Neuronal stem cell (in vitro differentiated cells): ENCODE measurements at regions not wholly inside any gene's neighbourhood (a gene's known extent, or its start where the extent isn't known, plus 50 kb on each side); places are given as distances from the start of the nearest gene placed in this dataset.

Experiments
- DNase-seq: peaks from one replicate; pipeline ENCODE4 v3.0.0-alpha.2; 2013; ENCODE audit warnings: low spot score
- H2AFZ ChIP-seq: one replicate; pipeline ENCODE4 v1.6.1; 2013; ENCODE audit warnings: mild to moderate bottlenecking, low read length, inconsistent platforms
- H2AK5ac ChIP-seq: 2 replicates; pipeline ENCODE4 v1.6.1; 2013; ENCODE audit warnings: low read depth, mild to moderate bottlenecking, inconsistent platforms, low read length, moderate library complexity, mixed read lengths
- H2BK120ac ChIP-seq: 2 replicates; pipeline ENCODE4 v1.6.1; 2013; ENCODE audit warnings: low read depth, mild to moderate bottlenecking, inconsistent platforms, low read length, moderate library complexity, mixed read lengths
- H2BK12ac ChIP-seq: one replicate; pipeline ENCODE4 v1.6.1; 2013; ENCODE audit warnings: low read length, inconsistent platforms
- H2BK15ac ChIP-seq: 2 replicates; pipeline ENCODE4 v1.6.1; 2013; ENCODE audit warnings: mild to moderate bottlenecking, low read length, inconsistent platforms, mixed read lengths
- H2BK5ac ChIP-seq: one replicate; pipeline ENCODE4 v1.6.1; 2013; ENCODE audit warnings: inconsistent platforms, mild to moderate bottlenecking, low read length, moderate library complexity
- H3K14ac ChIP-seq: one replicate; pipeline ENCODE4 v1.6.1; 2013; ENCODE audit warnings: low read length, inconsistent platforms
- H3K18ac ChIP-seq: 2 replicates; pipeline ENCODE4 v1.6.1; 2013; ENCODE audit warnings: low read length, inconsistent platforms
- H3K23ac ChIP-seq: 2 replicates; pipeline ENCODE4 v1.6.1; 2013; ENCODE audit warnings: low read depth, mild to moderate bottlenecking, mixed read lengths, low read length, inconsistent platforms; ENCODE audit not compliant: poor library complexity
- H3K27ac ChIP-seq: replicated peaks from 3 replicates; pipeline ENCODE4 v1.5.1; 2013; ENCODE audit warnings: low read length, inconsistent platforms
- H3K27me3 ChIP-seq, 3 experiments: 2 replicates each; pipeline ENCODE4 v1.6.1; 2013; ENCODE audit warnings: low read length in 3 of 3, mild to moderate bottlenecking in 2 of 3, inconsistent platforms in 1 of 3, low read depth in 1 of 3, mixed read lengths in 1 of 3, moderate library complexity in 1 of 3; ENCODE audit not compliant: control insufficient read depth in 3 of 3, insufficient read depth in 3 of 3
- H3K36me3 ChIP-seq, 2 donors: replicated peaks in 1 of 2; 2 replicates each; pipeline ENCODE4 v1.6.1; 2013; ENCODE audit warnings: low read length in 2 of 2; ENCODE audit not compliant: control insufficient read depth in 2 of 2, insufficient read depth in 2 of 2
- H3K4ac ChIP-seq: 2 replicates; pipeline ENCODE4 v1.6.1; 2013; ENCODE audit warnings: inconsistent platforms, mild to moderate bottlenecking, low read length, moderate library complexity
- H3K4me1 ChIP-seq, 2 donors: 1 replicate in 1 of 2; 2 replicates in 1 of 2; pipeline ENCODE4 v1.6.1; 2013; ENCODE audit warnings: low read length in 2 of 2, low read depth in 1 of 2; ENCODE audit not compliant: control insufficient read depth in 2 of 2, insufficient read depth in 1 of 2
- H3K4me2 ChIP-seq: one replicate; pipeline ENCODE4 v1.6.1; 2013; ENCODE audit warnings: mild to moderate bottlenecking, low read length, inconsistent platforms; ENCODE audit not compliant: insufficient read depth, poor library complexity, severe bottlenecking
- H3K4me3 ChIP-seq, 2 donors: 2 replicates each; pipeline ENCODE4 v1.5.1; 2013; ENCODE audit warnings: low read length in 2 of 2, mild to moderate bottlenecking in 2 of 2, inconsistent platforms in 1 of 2, moderate library complexity in 1 of 2
- H3K79me1 ChIP-seq: one replicate; pipeline ENCODE4 v1.6.1; 2013; ENCODE audit warnings: low read depth, mild to moderate bottlenecking, inconsistent platforms, low read length, moderate library complexity
- H3K9ac ChIP-seq: one replicate; pipeline ENCODE4 v1.6.1; 2013; ENCODE audit warnings: mild to moderate bottlenecking, low read depth, low read length, inconsistent platforms; ENCODE audit not compliant: poor library complexity
- H3K9me3 ChIP-seq, 2 donors: replicated peaks in 1 of 2; 2 replicates each; pipeline versions ENCODE3 to v1.6.1; 2013; ENCODE audit warnings: low read length in 2 of 2, mild to moderate bottlenecking in 2 of 2, inconsistent platforms in 1 of 2, low read depth in 1 of 2, mixed read lengths in 1 of 2, moderate library complexity in 1 of 2; ENCODE audit not compliant: control insufficient read depth in 2 of 2, insufficient read depth in 1 of 2
- H4K8ac ChIP-seq: one replicate; pipeline ENCODE4 v1.6.1; 2013; ENCODE audit warnings: low read depth, mild to moderate bottlenecking, inconsistent platforms, low read length, moderate library complexity
- H4K91ac ChIP-seq: one replicate; pipeline ENCODE4 v1.6.1; 2013; ENCODE audit warnings: low read length, low read depth, mild to moderate bottlenecking, inconsistent platforms; ENCODE audit not compliant: poor library complexity
- WGBS, 2 donors: extraction: QIAGEN DNeasy Blood & Tissue Kit; methylation state at CpG; one replicate each; pipeline ENCODE4 v1.1.7; 2013; ENCODE audit warnings: missing lambda C conversion rate in 2 of 2, mixed read lengths in 1 of 2; ENCODE audit not compliant: insufficient read length in 2 of 2, insufficient replicate concordance in 1 of 2; ENCODE audit errors: extremely low coverage in 2 of 2; 5-methylcytosine and 5-hydroxymethylcytosine counted together

DNA sequence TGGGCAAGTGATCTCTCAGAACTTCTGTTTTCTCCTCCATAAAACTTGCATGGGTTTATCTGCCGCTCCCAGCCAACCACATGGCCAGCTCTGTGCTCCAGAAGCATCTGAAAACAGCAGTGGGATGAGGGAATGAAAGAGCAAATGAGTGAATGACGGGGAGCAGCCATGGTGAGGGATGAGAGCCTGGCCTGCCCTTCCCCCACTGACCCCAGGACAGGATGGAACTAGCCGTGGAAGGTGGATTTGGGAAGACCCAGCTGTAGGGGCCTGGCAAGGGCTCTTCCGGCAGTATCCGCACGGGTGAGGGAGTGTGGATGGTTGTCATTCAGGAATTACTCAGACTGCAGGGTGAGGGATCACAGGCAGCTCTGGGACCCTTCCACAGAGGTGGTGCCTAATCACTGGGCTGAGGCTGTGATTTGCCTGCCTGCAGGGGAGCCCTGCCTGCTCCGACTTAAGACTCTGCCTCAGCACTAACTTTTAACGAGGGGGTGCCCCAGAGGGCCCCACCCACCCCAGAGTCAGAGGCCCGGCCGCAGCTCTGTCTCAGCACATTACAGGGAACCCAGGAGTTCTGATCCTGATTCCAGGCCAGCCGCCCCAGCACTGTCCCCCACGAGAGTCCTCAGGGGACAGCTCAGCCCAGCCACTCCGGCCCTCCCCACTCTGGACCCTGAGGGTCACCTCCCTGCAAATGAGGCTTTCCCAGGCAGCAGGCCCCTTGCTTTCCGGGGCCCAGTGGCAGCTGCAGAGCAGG lies 136.8 kb upstream of the C14orf180 start:
- H3K18ac ChIP-seq, result peak overlapping the region; percentile 90
- peak overlapping the region; percentile 86 for H2BK15ac ChIP-seq
- peak overlapping the region; percentile 14 for H2BK120ac ChIP-seq
- no peaks in the 10 kb centered on the region for H3K36me3 ChIP-seq
- H2BK12ac ChIP-seq, result peak overlapping the region; percentile 52
- no peak overlapping the region for H3K4me3 ChIP-seq
- no peaks in the 10 kb centered on the region for H3K79me1 ChIP-seq
- peak overlapping the region; percentile 71 for H3K23ac ChIP-seq
- no CpG with 5 or more reads among the region's 14 CpGs for WGBS, 2 donors
- peak overlapping the region; percentile 59 for H2AK5ac ChIP-seq
- H3K4ac ChIP-seq, result no peak overlapping the region
- H3K27ac ChIP-seq, result no peak overlapping the region
- peaks cover 0 to 20% (median 0%) of the 10 kb centered on the region in 3 experiments for H3K27me3 ChIP-seq
- no peak overlapping the region for H2AFZ ChIP-seq
- no peak for DNase-seq
- H2BK5ac ChIP-seq, result peak overlapping the region; percentile 44
- H3K9me3 ChIP-seq, result no peaks in the 10 kb centered on the region
- H3K4me2 ChIP-seq, result no peak overlapping the region
- no peak overlapping the region for H3K14ac ChIP-seq
- no peak overlapping the region for H3K9ac ChIP-seq
- peaks cover 0 to 25% of the 10 kb centered on the region in 2 donors for H3K4me1 ChIP-seq
- H4K8ac ChIP-seq, result no peak overlapping the region
- H4K91ac ChIP-seq, result no peak overlapping the region

DNA sequence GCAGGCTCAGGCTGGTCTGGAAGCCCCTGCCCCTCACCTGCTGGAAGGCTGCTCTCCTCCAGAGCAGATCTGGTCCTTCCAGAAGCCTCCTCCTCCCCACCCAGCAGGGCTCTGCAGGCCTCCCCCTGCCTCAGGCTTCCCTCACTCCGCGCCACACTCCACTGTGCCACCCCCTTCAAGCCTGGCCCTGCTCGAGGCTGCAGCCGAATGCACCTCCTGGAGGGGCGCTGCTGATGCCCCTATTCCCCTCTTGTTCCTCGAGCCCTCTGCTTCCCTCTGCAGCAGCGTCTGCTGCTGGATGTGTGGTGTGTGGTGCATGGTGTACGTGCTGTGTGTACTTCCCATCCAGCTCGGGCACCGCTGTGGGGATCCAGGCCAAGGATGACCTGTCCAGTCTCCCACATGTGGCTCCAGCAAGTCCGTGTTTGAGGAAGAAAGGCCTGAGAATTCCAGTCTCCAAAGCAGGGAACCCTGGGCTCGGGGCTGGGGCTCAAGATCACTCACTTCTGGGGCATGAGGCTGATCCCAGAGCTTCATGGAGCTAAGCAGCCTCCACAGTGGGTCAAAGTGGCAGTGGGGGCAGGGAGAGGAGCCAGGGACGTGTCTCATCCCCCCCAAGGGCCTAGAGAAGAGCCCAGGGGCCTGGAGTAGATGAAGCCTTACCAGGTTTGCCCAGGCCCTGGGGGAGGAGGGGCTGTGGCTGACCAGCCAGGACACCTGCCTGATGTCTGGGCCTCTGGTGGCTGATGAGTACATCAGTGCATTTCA lies 136.0 kb upstream of the C14orf180 start:
- H4K8ac ChIP-seq, result no peak overlapping the region
- H2BK5ac ChIP-seq, result peak overlapping the region; percentile 44
- H3K79me1 ChIP-seq, result no peaks in the 10 kb centered on the region
- H2AK5ac ChIP-seq, result peak overlapping the region; percentile 39
- H3K36me3 ChIP-seq, result no peaks in the 10 kb centered on the region
- H3K23ac ChIP-seq, result peak overlapping the region; percentile 71
- H3K4me3 ChIP-seq, result peak overlapping the region in 1 of 2 donors; percentile 41
- DNase-seq, result no peak
- peak overlapping the region; percentile 14 for H2BK120ac ChIP-seq
- no peak overlapping the region for H2AFZ ChIP-seq
- no peak overlapping the region for H3K27ac ChIP-seq
- H3K18ac ChIP-seq, result peak overlapping the region; percentile 90
- no peak overlapping the region for H3K4me2 ChIP-seq
- peak overlapping the region; percentile 86 for H2BK15ac ChIP-seq
- no CpG with 5 or more reads among the region's 13 CpGs for WGBS, 2 donors
- peaks cover 0 to 19% (median 0%) of the 10 kb centered on the region in 3 experiments for H3K27me3 ChIP-seq
- peak overlapping the region; percentile 5 for H3K14ac ChIP-seq
- H3K4me1 ChIP-seq, result peaks cover 0 to 25% of the 10 kb centered on the region in 2 donors
- H3K4ac ChIP-seq, result no peak overlapping the region
- no peak overlapping the region for H4K91ac ChIP-seq
- peak overlapping the region; percentile 36 for H3K9ac ChIP-seq
- no peaks in the 10 kb centered on the region for H3K9me3 ChIP-seq
- peak overlapping the region; percentile 52 for H2BK12ac ChIP-seq

DNA sequence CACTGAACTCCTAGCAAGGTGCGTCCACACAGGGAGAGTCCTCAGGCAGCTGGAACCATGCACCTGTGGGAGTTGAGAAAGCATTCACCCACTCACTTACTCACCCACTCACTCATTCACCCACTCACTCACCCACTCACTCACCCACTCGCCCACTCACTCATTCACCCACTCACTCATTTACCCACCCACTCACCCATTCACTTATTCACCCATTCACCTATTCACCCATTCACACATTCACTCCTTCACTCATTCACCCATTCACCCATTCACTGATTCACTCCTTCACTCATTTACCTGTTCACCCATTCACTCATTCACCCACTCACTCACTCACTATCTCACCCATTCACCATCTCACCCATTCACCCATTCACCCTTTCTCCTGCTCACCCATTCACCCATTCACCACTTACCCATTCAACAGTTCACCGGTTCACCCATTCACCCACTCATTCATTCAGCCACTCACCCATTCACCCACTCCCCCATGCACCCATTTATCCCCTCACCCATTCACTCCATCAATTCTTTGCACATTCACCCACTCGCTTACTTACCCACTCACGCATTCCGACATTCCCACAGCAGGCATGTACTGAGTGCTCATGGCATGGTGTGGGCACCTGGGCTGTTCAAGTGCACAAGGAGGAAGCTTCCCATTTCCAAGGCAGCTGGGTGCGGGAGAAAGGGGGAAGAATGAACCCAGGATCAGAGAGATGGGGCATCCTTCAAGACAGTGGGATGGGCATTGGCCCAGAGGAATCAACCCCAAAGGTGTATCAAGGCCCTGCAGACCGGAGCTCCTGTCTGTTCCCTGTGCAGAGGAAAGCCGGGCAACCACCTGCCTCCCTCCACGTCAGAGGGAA lies 135.2 kb upstream of the C14orf180 start:
- DNase-seq, result no peak
- no peak overlapping the region for H2AFZ ChIP-seq
- no peak overlapping the region for H3K4me2 ChIP-seq
- H3K18ac ChIP-seq, result peak overlapping the region; percentile 71
- H4K91ac ChIP-seq, result no peak overlapping the region
- peak overlapping the region; percentile 39 for H2AK5ac ChIP-seq
- no peak overlapping the region for H4K8ac ChIP-seq
- no peak overlapping the region for H2BK12ac ChIP-seq
- H2BK120ac ChIP-seq, result no peak overlapping the region
- no peak overlapping the region for H3K27ac ChIP-seq
- H3K79me1 ChIP-seq, result no peaks in the 10 kb centered on the region
- no peak overlapping the region for H2BK5ac ChIP-seq
- no peak overlapping the region for H2BK15ac ChIP-seq
- H3K27me3 ChIP-seq, result peaks cover 0 to 14% (median 0%) of the 10 kb centered on the region in 3 experiments
- 96% methylated on average over 3 of the region's 10 CpGs; no CpG with 5 or more reads in 1 of the 2 donors for WGBS, 2 donors
- H3K23ac ChIP-seq, result no peak overlapping the region
- H3K4me3 ChIP-seq, result peak overlapping the region in 1 of 2 donors; percentile 41
- no peak overlapping the region for H3K9ac ChIP-seq
- H3K36me3 ChIP-seq, result no peaks in the 10 kb centered on the region
- no peaks in the 10 kb centered on the region for H3K9me3 ChIP-seq
- no peak overlapping the region for H3K4ac ChIP-seq
- H3K14ac ChIP-seq, result no peak overlapping the region
- peaks cover 0 to 25% of the 10 kb centered on the region in 2 donors for H3K4me1 ChIP-seq
